NOMO-1 (cell line): ENCODE measurements at regions not wholly inside any gene's neighbourhood (a gene's known extent, or its start where the extent isn't known, plus 50 kb on each side); places are given as distances from the start of the nearest gene placed in this dataset.

Source experiments
- DNase-seq, 2 experiments: peaks; one replicate each; lab custom pipeline; 2025; ENCODE audit not compliant: unreplicated experiment in 2 of 2; lab: John Stamatoyannopoulos, UW

GRCh38 chr13:97901716-97902115 lies 51.8 kb upstream of the IPO5 start:
- no peak for DNase-seq
